ENCODE measurements at regions not wholly inside any gene's neighbourhood (a gene's known extent, or its start where the extent isn't known, plus 50 kb on each side); places are given as distances from the start of the nearest gene placed in this dataset.

DNA sequence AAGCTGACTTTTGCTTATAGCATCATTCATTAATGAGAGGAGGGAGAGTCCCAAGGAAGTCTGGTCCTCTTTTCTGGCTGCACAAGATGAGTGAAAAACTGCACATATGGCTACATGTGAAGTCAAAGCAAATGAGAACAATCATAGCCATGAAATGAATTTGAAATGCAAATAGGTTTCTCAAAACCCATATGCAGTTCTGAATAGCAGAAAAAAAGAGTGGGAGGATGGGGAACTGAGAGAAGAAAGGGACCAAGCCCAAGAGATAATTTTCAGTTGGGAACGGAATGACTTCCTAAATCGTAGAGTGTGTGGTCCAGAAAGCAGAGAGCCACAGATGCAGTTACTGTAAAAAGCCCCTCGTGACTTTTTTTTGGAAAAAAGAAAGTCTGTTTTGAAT is 66.3 kb downstream of the GTPBP8 start:
- TF ChIP-seq POLR2AphosphoS5 (IDR thresholded peaks at IDR 0.05; ENCODE audit: low read depth, low read length) = no peak
- TF ChIP-seq, protein P1, sequence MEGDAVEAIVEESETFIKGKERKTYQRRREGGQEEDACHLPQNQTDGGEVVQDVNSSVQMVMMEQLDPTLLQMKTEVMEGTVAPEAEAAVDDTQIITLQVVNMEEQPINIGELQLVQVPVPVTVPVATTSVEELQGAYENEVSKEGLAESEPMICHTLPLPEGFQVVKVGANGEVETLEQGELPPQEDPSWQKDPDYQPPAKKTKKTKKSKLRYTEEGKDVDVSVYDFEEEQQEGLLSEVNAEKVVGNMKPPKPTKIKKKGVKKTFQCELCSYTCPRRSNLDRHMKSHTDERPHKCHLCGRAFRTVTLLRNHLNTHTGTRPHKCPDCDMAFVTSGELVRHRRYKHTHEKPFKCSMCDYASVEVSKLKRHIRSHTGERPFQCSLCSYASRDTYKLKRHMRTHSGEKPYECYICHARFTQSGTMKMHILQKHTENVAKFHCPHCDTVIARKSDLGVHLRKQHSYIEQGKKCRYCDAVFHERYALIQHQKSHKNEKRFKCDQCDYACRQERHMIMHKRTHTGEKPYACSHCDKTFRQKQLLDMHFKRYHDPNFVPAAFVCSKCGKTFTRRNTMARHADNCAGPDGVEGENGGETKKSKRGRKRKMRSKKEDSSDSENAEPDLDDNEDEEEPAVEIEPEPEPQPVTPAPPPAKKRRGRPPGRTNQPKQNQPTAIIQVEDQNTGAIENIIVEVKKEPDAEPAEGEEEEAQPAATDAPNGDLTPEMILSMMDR (IDR thresholded peaks at IDR 0.05; ENCODE audit: control extremely low read depth in 1 of 3, insufficient read depth in 1 of 3, low read depth in 1 of 3, low read length in 3 of 3) = no peak
- no peak for TF ChIP-seq CHD2 (IDR thresholded peaks at IDR 0.05; ENCODE audit: low read length)
- TF ChIP-seq RAD21 (IDR thresholded peaks at IDR 0.05 in 1 of 2, conservative IDR thresholded peaks at IDR 0.05 in 1 of 2; ENCODE audit: low read depth in 2 of 2, low read length in 2 of 2) = no peak
- no peak for TF ChIP-seq TCF12 (IDR thresholded peaks at IDR 0.05; ENCODE audit: low read depth, low read length)
- TF ChIP-seq SRF (IDR thresholded peaks at IDR 0.05; ENCODE audit: low read depth, low read length) = no peak
- no peak for TF ChIP-seq CREB1 (IDR thresholded peaks at IDR 0.05)
- no peak for TF ChIP-seq POLR2A (IDR thresholded peaks at IDR 0.05; ENCODE audit: control extremely low read depth in 1 of 2, low read depth in 2 of 2, low read length in 2 of 2)
- TF ChIP-seq NRF1 (IDR thresholded peaks at IDR 0.05; ENCODE audit: low read depth, low read length) = no peak
